ENCODE measurements at regions not wholly inside any gene's neighbourhood (a gene's known extent, or its start where the extent isn't known, plus 50 kb on each side); places are given as distances from the start of the nearest gene placed in this dataset.

GRCh38 chr15:62390791-62391640 lies 225.9 kb upstream of the C2CD4B start:
- TF ChIP-seq POLR2A (IDR thresholded peaks at IDR 0.05; ENCODE audit: low read depth, low read length) = no peak
- no peak for TF ChIP-seq POU2F2 (IDR thresholded peaks at IDR 0.05; ENCODE audit: low read depth, low read length)
- TF ChIP-seq POLR2AphosphoS5 (IDR thresholded peaks at IDR 0.05; ENCODE audit: low read depth, low read length) = no peak
- no peak for TF ChIP-seq SPI1 (IDR thresholded peaks at IDR 0.05; ENCODE audit: low read depth, low read length)
- TF ChIP-seq TAF1 (IDR thresholded peaks at IDR 0.05; ENCODE audit: low read depth, low read length) = no peak
- TF ChIP-seq PAX5 (IDR thresholded peaks at IDR 0.05; ENCODE audit: insufficient read depth, low read length, severe bottlenecking) = no peak
